Neural cell (in vitro differentiated cells): ENCODE measurements at regions not wholly inside any gene's neighbourhood (a gene's known extent, or its start where the extent isn't known, plus 50 kb on each side); places are given as distances from the start of the nearest gene placed in this dataset.

ENCODE experiments used
- CTCF ChIP-seq: fragments of 450-650 bp; IDR thresholded peaks from 2 replicates; pipeline ENCODE4 v1.5.1; 2014; ENCODE audit warnings: antibody characterized with exemption, mild to moderate bottlenecking, moderate library complexity; ENCODE audit not compliant: poor library complexity, severe bottlenecking
- EP300 ChIP-seq: fragments of 450-650 bp; conservative IDR thresholded peaks from 2 replicates; pipeline ENCODE4 v1.6.1; 2014; ENCODE audit warnings: antibody characterized with exemption, mild to moderate bottlenecking, moderate library complexity; ENCODE audit not compliant: poor library complexity, severe bottlenecking
- EZH2 ChIP-seq: fragments of 200-600, 300-800 bp; shearing (Covaris generic), sonication (generic); IDR thresholded peaks from 2 replicates; pipeline ENCODE4 v1.6.1; 2014; ENCODE audit warnings: antibody characterized with exemption, low read length, borderline replicate concordance, mild to moderate bottlenecking; ENCODE audit not compliant: insufficient read depth, poor library complexity, severe bottlenecking
- POLR2AphosphoS5 ChIP-seq: IDR thresholded peaks from 2 replicates; pipeline ENCODE4 v1.6.1; 2012
- TAF1 ChIP-seq: IDR thresholded peaks from 2 replicates; pipeline ENCODE4 v1.6.1; 2012; ENCODE audit warnings: low read depth

- TF ChIP-seq POLR2AphosphoS5 (no peak), TAF1 (no peak), CTCF (no peak), EZH2 (no peak), EP300 (no peak)
Observed at GRCh38 chr9:115687356-115687755, 466.2 kb upstream of the PAPPA start.
